Tibial nerve (tissue), 3 donors: ENCODE measurements at regions not wholly inside any gene's neighbourhood (a gene's known extent, or its start where the extent isn't known, plus 50 kb on each side); places are given as distances from the start of the nearest gene placed in this dataset.

Experiments
- CTCF ChIP-seq, 5 experiments: fragments of 200-600 bp in 3 of 5; fragments of 450-650 bp in 2 of 5; sonication (generic) in 3 of 5; IDR thresholded peaks; one replicate each; pipeline ENCODE4 v1.5.1; 2016 to 2019; ENCODE audit warnings: antibody characterized with exemption in 5 of 5, mild to moderate bottlenecking in 3 of 5, moderate library complexity in 2 of 5
- POLR2A ChIP-seq, 2 donors: fragments of 450-650 bp; IDR thresholded peaks; one replicate each; pipeline ENCODE4 v1.6.1; 2017; ENCODE audit warnings: antibody characterized with exemption in 2 of 2, mild to moderate bottlenecking in 2 of 2, moderate library complexity in 2 of 2

DNA sequence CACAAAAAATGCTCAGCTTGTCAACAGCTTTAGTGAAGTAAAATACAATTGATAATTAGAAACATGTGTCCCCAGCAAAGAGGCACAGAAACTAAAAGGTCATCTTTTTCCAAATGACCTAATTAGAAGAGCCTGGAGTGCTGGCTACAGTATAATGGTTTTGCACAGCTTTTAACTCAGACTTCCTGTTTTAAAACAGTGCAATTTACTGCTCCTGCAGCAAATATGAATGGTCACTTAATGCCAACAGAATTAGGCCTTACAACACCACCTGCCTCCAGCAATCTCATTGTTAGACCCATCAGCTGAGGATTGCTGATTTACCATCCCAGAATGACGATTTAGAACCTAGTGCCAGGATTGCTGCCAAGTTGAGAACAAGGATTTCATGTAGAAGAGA is 239.3 kb downstream of the CETN3 start:
- TF ChIP-seq CTCF (IDR thresholded peaks at IDR 0.05) (no peak), POLR2A (IDR thresholded peaks at IDR 0.05) (no peak)
